Activated T-cell treated with anti-CD3 and anti-CD28 coated beads, Interleukin-2, amount 50 U/mL, for 1 hour (primary cell): ENCODE measurements at regions not wholly inside any gene's neighbourhood (a gene's known extent, or its start where the extent isn't known, plus 50 kb on each side); places are given as distances from the start of the nearest gene placed in this dataset.
"Not testable (repeated sequence)": the region's sequence is repeated elsewhere in the genome, so short reads cannot be mapped to it uniquely, and the experiment has no call there.

Experiments
- DNase-seq: peaks from one replicate; pipeline ENCODE4 v3.0.0-alpha.2; 2020

GRCh38 chr2:198909525-198910267, 548.0 kb downstream of the SATB2 start:
- DNase-seq = no peak

- no peak for DNase-seq
Observed at GRCh38 chr2:198905881-198906612, 551.7 kb downstream of the SATB2 start.

- no peak for DNase-seq
Observed at GRCh38 chr2:198901894-198902293, 555.8 kb downstream of the SATB2 start.

GRCh38 chr2:198900141-198900540, 557.6 kb downstream of the SATB2 start:
- no peak for DNase-seq

- no peak for DNase-seq
Observed at GRCh38 chr2:198890490-198890889, 567.2 kb downstream of the SATB2 start.

- DNase-seq = no peak
Observed at GRCh38 chr2:198883604-198884003, 574.1 kb downstream of the SATB2 start.

- no peak for DNase-seq
Observed at GRCh38 chr2:198880986-198881385, 576.8 kb downstream of the SATB2 start.

GRCh38 chr2:198880421-198880820, 577.3 kb downstream of the SATB2 start:
- DNase-seq = no peak

- DNase-seq = no peak
Observed at GRCh38 chr2:198874472-198874858, 583.3 kb downstream of the SATB2 start.

- DNase-seq = no peak
Observed at GRCh38 chr2:198873503-198874471, 584.0 kb downstream of the SATB2 start.

GRCh38 chr2:198863655-198864054, 594.1 kb downstream of the SATB2 start:
- no peak for DNase-seq

GRCh38 chr2:198861080-198861479, 596.7 kb downstream of the SATB2 start:
- no peak for DNase-seq

- no peak for DNase-seq
Observed at GRCh38 chr2:198857246-198857645, 600.5 kb downstream of the SATB2 start.

GRCh38 chr2:198855746-198856145, 602.0 kb downstream of the SATB2 start:
- not testable (repeated sequence) for DNase-seq

GRCh38 chr2:198852248-198852647, 605.5 kb downstream of the SATB2 start:
- no peak for DNase-seq

GRCh38 chr2:198825534-198825933, 632.2 kb downstream of the SATB2 start:
- no peak for DNase-seq

GRCh38 chr2:198817536-198817935, 640.2 kb downstream of the SATB2 start:
- no peak for DNase-seq

- no peak for DNase-seq
Observed at GRCh38 chr2:198815626-198816025, 642.1 kb downstream of the SATB2 start.

- no peak for DNase-seq
Observed at GRCh38 chr2:198811198-198811597, 646.5 kb downstream of the SATB2 start.

- no peak for DNase-seq
Observed at GRCh38 chr2:198809976-198810375, 647.8 kb downstream of the SATB2 start.

- no peak for DNase-seq
Observed at GRCh38 chr2:198807131-198807530, 650.6 kb downstream of the SATB2 start.

- DNase-seq = no peak
Observed at GRCh38 chr2:198795419-198795818, 662.3 kb downstream of the SATB2 start.

GRCh38 chr2:198791623-198792022, 666.1 kb downstream of the SATB2 start:
- no peak for DNase-seq
